ENCODE measurements at regions not wholly inside any gene's neighbourhood (a gene's known extent, or its start where the extent isn't known, plus 50 kb on each side); places are given as distances from the start of the nearest gene placed in this dataset.
"Not testable (repeated sequence)": the region's sequence is repeated elsewhere in the genome, so short reads cannot be mapped to it uniquely, and the experiment has no call there.

DNA sequence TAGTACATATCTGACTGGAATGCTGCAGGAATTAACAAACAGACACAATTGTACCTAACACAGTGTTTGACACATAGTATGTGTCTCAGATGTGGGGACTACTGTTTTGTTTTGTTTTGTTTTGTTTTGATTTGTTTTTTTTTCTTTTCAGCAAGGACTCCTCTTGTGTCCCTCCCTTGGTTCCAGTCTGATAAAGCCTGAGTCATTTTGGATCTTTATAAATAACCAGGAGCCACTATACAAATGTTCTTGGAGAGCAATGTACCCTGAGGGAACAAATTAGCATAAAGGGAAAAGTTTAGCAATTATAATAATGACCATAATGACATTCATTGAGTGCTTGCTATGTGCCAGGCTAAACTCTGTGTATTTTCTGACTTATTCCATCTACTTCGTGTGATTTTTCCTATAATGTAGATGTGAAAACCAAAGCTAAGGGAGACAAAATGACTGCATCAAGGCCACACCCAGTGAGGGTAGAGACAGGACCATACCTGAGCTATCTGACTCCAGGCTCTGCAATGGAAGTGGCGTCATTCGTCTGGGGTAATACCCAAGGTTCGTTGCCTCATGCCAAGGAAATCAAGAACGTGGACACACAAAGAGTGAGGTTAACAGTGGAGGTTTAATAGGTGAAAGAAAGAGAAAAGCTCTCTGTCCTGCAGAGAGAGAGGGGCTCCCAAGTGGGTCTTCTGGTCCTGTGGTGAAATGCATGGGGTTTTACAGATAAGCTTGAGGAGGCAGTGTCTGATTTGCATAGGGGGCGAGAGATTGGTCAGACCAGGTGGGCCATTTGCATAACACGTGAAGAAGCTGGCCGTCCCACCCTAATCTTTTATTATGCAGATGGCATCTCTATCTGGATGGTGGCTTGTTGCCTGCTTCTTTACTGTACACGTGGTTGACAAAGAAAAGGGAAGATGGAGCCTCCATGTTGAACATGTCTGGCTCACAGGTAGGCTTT lies 285.5 kb upstream of the SFSWAP start:
- TF ChIP-seq, protein P1, sequence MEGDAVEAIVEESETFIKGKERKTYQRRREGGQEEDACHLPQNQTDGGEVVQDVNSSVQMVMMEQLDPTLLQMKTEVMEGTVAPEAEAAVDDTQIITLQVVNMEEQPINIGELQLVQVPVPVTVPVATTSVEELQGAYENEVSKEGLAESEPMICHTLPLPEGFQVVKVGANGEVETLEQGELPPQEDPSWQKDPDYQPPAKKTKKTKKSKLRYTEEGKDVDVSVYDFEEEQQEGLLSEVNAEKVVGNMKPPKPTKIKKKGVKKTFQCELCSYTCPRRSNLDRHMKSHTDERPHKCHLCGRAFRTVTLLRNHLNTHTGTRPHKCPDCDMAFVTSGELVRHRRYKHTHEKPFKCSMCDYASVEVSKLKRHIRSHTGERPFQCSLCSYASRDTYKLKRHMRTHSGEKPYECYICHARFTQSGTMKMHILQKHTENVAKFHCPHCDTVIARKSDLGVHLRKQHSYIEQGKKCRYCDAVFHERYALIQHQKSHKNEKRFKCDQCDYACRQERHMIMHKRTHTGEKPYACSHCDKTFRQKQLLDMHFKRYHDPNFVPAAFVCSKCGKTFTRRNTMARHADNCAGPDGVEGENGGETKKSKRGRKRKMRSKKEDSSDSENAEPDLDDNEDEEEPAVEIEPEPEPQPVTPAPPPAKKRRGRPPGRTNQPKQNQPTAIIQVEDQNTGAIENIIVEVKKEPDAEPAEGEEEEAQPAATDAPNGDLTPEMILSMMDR (IDR thresholded peaks at IDR 0.05; ENCODE audit: unreplicated experiment in 3 of 3) = no peak
- Mint-ChIP-seq H3K9me3 (peaks cover 26% of the 10 kb centered on the region), H3K4me3 (no peak overlapping the region), H3K27ac (no peak overlapping the region), H3K36me3 (ENCODE audit: low read depth) (peaks cover 4% of the 10 kb centered on the region), H3K27me3 (ENCODE audit: low read depth) (peaks cover 45% of the 10 kb centered on the region), H3K4me1 (peaks cover 7% of the 10 kb centered on the region)

DNA sequence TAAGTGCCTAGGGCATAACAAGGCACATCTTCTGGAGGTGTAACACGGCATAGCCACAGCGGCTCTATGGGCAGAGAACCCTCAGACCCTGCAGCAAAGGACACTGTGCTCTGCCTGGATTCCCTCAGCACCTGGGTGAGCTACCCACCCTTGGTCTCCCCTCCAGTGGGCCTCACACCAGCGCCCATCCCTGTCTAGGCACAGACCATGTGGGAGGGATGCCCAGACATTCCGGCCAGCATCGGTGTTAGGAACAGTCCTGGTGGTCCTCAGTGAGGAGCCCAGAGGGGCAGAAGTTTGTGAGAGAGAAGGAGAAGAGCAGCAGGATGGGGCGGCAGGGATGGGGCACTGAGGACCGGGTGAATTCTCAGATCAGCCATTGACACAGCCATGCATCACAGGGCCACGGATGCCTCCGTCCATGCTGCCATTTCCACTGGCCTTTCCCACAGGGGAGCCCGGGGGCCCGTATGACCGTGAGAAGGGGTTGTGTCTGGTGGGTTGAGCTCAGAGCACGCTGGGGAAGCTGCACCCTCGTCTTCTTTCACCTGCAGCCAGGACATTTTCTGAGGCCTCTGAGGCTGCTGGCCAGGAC lies 282.7 kb upstream of the SFSWAP start:
- TF ChIP-seq, protein P1 (IDR thresholded peaks at IDR 0.05; ENCODE audit: unreplicated experiment in 3 of 3) = no peak
- Mint-ChIP-seq H3K4me3 (no peak overlapping the region), H3K27ac (peak overlapping the region in 2 of 3 experiments; percentile 14 to 34), H3K36me3 (ENCODE audit: low read depth) (peaks cover 4% of the 10 kb centered on the region), H3K9me3 (peaks cover 18% of the 10 kb centered on the region), H3K27me3 (ENCODE audit: low read depth) (peaks cover 52% of the 10 kb centered on the region), H3K4me1 (no peaks in the 10 kb centered on the region)

GRCh38 chr12:131429221-131429620 lies 281.7 kb upstream of the SFSWAP start:
- not testable (repeated sequence) for H3K27ac Mint-ChIP-seq; H3K4me1 Mint-ChIP-seq; H3K36me3 Mint-ChIP-seq (ENCODE audit: low read depth); H3K4me3 Mint-ChIP-seq
- H3K27me3 Mint-ChIP-seq (ENCODE audit: low read depth) = peaks cover 51% of the 10 kb centered on the region
- peaks cover 10% of the 10 kb centered on the region for H3K9me3 Mint-ChIP-seq

GRCh38 chr12:131429697-131430096 lies 281.2 kb upstream of the SFSWAP start:
- peaks cover 53% of the 10 kb centered on the region for H3K27me3 Mint-ChIP-seq (ENCODE audit: low read depth)
- H3K4me1 Mint-ChIP-seq; H3K36me3 Mint-ChIP-seq (ENCODE audit: low read depth); H3K4me3 Mint-ChIP-seq; H3K9me3 Mint-ChIP-seq; H3K27ac Mint-ChIP-seq: not testable (repeated sequence)

DNA sequence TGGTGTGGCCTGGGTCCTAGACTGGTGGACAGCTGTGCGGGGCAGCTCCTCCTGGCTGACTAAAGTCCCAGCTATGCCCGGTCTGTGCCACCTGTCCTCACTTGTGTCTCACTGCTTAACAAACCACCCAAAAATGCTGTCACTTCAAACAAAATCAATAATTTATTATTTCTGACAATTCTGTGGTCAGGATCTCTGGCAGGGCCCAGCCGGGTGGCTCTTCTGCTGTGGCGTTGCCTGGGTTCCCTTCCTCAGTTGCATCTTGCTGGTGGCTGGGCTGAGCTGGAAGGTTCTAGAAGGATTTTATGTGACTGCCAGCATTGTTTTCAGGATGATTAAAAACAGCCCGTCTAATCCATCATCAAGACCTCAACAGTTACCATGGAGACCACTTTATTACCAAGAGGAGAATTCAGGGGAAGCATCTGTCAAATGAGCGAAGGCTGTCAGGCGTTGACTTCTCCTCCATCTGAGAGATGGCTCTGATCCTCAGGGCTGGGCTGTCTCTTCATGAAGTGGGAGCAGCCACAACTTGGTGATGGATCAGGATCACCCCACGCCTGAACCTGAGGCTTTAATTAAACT lies 280.6 kb upstream of the SFSWAP start:
- TF ChIP-seq, protein P1 (IDR thresholded peaks at IDR 0.05; ENCODE audit: unreplicated experiment in 3 of 3) = no peak

DNA sequence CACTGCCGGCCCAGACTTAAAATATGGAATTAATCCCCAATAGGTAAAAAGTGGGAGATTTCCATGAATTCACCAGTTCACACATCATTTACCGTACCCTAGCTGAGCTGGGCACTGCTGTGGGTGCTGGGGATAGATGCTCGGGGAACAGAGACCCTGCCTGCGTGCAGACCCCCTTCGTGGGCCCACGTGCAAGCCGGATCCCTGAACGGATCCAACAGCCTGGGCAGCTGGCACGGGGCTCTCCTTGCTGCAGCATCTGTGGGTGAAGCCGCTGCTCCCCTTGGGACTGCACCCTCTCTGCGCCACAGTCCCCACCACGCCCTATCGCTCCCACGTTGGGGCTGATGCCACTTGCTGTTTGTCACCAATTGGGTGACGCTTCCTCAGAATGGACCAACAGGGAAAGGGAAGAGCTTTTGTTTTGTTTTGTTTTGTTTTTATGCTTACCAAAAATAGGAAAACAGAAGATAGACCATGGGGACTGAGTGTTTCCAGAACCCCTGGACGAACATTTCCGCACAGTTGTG lies 279.7 kb upstream of the SFSWAP start:
- not testable (repeated sequence) for H3K27ac Mint-ChIP-seq; H3K4me3 Mint-ChIP-seq; H3K36me3 Mint-ChIP-seq (ENCODE audit: low read depth); H3K9me3 Mint-ChIP-seq; H3K4me1 Mint-ChIP-seq
- peaks cover 62% of the 10 kb centered on the region for H3K27me3 Mint-ChIP-seq (ENCODE audit: low read depth)

More for the DNA sequence above, 280.6 kb upstream of the SFSWAP start:
- peaks cover 54% of the 10 kb centered on the region for H3K27me3 Mint-ChIP-seq (ENCODE audit: low read depth)
- peaks cover 2% of the 10 kb centered on the region for H3K9me3 Mint-ChIP-seq
- no peak overlapping the region for H3K27ac Mint-ChIP-seq
- H3K4me1 Mint-ChIP-seq = no peaks in the 10 kb centered on the region
- H3K4me3 Mint-ChIP-seq = no peak overlapping the region
- no peaks in the 10 kb centered on the region for H3K36me3 Mint-ChIP-seq (ENCODE audit: low read depth)

GRCh38 chr12:131432532-131433260 lies 278.2 kb upstream of the SFSWAP start:
- H3K27ac Mint-ChIP-seq = peak overlapping the region in 1 of 3 experiments; percentile 0
- TF ChIP-seq, protein P1 (IDR thresholded peaks at IDR 0.05; ENCODE audit: unreplicated experiment in 3 of 3) = no peak
- H3K36me3 Mint-ChIP-seq (ENCODE audit: low read depth) = no peaks in the 10 kb centered on the region
- H3K9me3 Mint-ChIP-seq = no peaks in the 10 kb centered on the region
- H3K4me3 Mint-ChIP-seq = no peak overlapping the region
- peaks cover 67% of the 10 kb centered on the region for H3K27me3 Mint-ChIP-seq (ENCODE audit: low read depth)
- no peaks in the 10 kb centered on the region for H3K4me1 Mint-ChIP-seq
